GM03348 (cell line): ENCODE measurements at regions not wholly inside any gene's neighbourhood (a gene's known extent, or its start where the extent isn't known, plus 50 kb on each side); places are given as distances from the start of the nearest gene placed in this dataset.
"Not testable (repeated sequence)": the region's sequence is repeated elsewhere in the genome, so short reads cannot be mapped to it uniquely, and the experiment has no call there.

ENCODE experiments used
- DNase-seq: peaks from one replicate; pipeline ENCODE4 v3.0.0; 2012; ENCODE audit warnings: low spot score

- not testable (repeated sequence) for DNase-seq
Observed at GRCh38 chr1:120665250-120665577, 58.5 kb upstream of the NBPF26 start.

- DNase-seq = not testable (repeated sequence)
Observed at GRCh38 chr1:120668187-120668586, 55.6 kb upstream of the NBPF26 start.
